SK-N-MC (cell line): ENCODE measurements at regions not wholly inside any gene's neighbourhood (a gene's known extent, or its start where the extent isn't known, plus 50 kb on each side); places are given as distances from the start of the nearest gene placed in this dataset.

Source experiments
- EZH2 ChIP-seq: fragments of 200-600 bp; sonication (generic); IDR thresholded peaks from one replicate; pipeline ENCODE4 v1.6.1; 2017; ENCODE audit warnings: antibody characterized with exemption
- FOXP2 ChIP-seq: optimal IDR thresholded peaks from 2 replicates; pipeline ENCODE3; 2011; ENCODE audit warnings: mild to moderate bottlenecking, moderate library complexity; ENCODE audit not compliant: insufficient read depth; ENCODE audit errors: extremely low read length, control extremely low read depth

- TF ChIP-seq EZH2 = no peak
- no peak for TF ChIP-seq FOXP2
Measured at GRCh38 chr5:2269656-2270055, 386.9 kb upstream of the IRX4 start.
